ENCODE measurements at regions not wholly inside any gene's neighbourhood (a gene's known extent, or its start where the extent isn't known, plus 50 kb on each side); places are given as distances from the start of the nearest gene placed in this dataset.

DNA sequence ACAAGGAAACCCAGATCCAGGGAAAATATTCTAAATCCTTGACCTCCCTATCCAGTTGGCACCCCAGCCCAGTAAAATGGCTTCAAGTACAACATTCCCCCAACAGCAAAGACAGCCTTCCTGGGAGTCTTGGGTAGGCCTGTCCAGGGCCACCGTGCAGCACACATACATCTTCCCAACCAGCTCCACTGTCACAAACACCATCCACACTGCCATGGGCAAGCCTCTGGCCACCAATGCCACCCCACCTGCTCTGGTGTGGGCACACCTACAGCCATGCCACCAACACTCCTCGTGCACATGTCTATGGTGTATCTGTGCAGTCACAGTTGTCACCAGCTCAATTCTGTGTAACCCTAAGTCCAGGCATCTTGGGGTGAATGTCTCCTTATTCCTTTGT, 193.2 kb downstream of the DAD1 start:
- TF ChIP-seq CBX5 (IDR thresholded peaks at IDR 0.05; ENCODE audit: low read depth): no peak
- TF ChIP-seq TAF1 (IDR thresholded peaks at IDR 0.05; ENCODE audit: borderline replicate concordance, low read depth, low read length): no peak
- TF ChIP-seq ZZZ3 (IDR thresholded peaks at IDR 0.05; ENCODE audit: control insufficient read depth, insufficient read length, low read depth): no peak
- no peak for TF ChIP-seq RAD21 (IDR thresholded peaks at IDR 0.05; ENCODE audit: insufficient read depth, low read depth, low read length)
- TF ChIP-seq NR2C2 (IDR thresholded peaks at IDR 0.05; ENCODE audit: borderline replicate concordance, control insufficient read depth, insufficient read length, low read depth): no peak
- no peak for TF ChIP-seq ZBED1 (IDR thresholded peaks at IDR 0.05; ENCODE audit: borderline replicate concordance)
- TF ChIP-seq MXI1 (IDR thresholded peaks at IDR 0.05; ENCODE audit: low read depth, low read length): no peak
- TF ChIP-seq NBN (IDR thresholded peaks at IDR 0.05): no peak
- no peak for TF ChIP-seq USF2 (IDR thresholded peaks at IDR 0.05; ENCODE audit: borderline replicate concordance, low read depth, low read length)
- TF ChIP-seq EP300 (IDR thresholded peaks at IDR 0.05; ENCODE audit: borderline replicate concordance in 1 of 2, control insufficient read depth in 1 of 2, low read depth in 2 of 2, low read length in 2 of 2): no peak
- TF ChIP-seq, protein P1, sequence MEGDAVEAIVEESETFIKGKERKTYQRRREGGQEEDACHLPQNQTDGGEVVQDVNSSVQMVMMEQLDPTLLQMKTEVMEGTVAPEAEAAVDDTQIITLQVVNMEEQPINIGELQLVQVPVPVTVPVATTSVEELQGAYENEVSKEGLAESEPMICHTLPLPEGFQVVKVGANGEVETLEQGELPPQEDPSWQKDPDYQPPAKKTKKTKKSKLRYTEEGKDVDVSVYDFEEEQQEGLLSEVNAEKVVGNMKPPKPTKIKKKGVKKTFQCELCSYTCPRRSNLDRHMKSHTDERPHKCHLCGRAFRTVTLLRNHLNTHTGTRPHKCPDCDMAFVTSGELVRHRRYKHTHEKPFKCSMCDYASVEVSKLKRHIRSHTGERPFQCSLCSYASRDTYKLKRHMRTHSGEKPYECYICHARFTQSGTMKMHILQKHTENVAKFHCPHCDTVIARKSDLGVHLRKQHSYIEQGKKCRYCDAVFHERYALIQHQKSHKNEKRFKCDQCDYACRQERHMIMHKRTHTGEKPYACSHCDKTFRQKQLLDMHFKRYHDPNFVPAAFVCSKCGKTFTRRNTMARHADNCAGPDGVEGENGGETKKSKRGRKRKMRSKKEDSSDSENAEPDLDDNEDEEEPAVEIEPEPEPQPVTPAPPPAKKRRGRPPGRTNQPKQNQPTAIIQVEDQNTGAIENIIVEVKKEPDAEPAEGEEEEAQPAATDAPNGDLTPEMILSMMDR (IDR thresholded peaks at IDR 0.05 in 2 of 3, conservative IDR thresholded peaks at IDR 0.05 in 1 of 3; ENCODE audit: control insufficient read depth in 2 of 3, extremely low read depth in 1 of 3, insufficient read depth in 1 of 3, low read depth in 3 of 3, low read length in 3 of 3): no peak
- no peak for TF ChIP-seq SUZ12 (IDR thresholded peaks at IDR 0.05; ENCODE audit: unreplicated experiment)
- no peak for TF ChIP-seq EZH2 (IDR thresholded peaks at IDR 0.05; ENCODE audit: borderline replicate concordance, control insufficient read depth, low read depth, low read length)
